ENCODE measurements at regions not wholly inside any gene's neighbourhood (a gene's known extent, or its start where the extent isn't known, plus 50 kb on each side); places are given as distances from the start of the nearest gene placed in this dataset.

GRCh38 chr7:136079066-136079465 lies 101.9 kb upstream of the MTPN start:
- no peak overlapping the region for H2BK12ac ChIP-seq (ENCODE audit: low read depth, low read length)
- TF ChIP-seq E2F6 (IDR thresholded peaks at IDR 0.05) = no peak
- no peak for TF ChIP-seq JUND (IDR thresholded peaks at IDR 0.05; ENCODE audit: low read length)
- TF ChIP-seq HDAC6 (IDR thresholded peaks at IDR 0.05; ENCODE audit: low read depth, low read length) = no peak
- TF ChIP-seq JUN (IDR thresholded peaks at IDR 0.05; ENCODE audit: low read depth, low read length) = no peak
- TF ChIP-seq RAD21 (IDR thresholded peaks at IDR 0.05 in 1 of 2, conservative IDR thresholded peaks at IDR 0.05 in 1 of 2; ENCODE audit: low read depth in 2 of 2, low read length in 2 of 2) = no peak
- H3K27me3 ChIP-seq (replicated peaks in 1 of 4; ENCODE audit: control insufficient read depth in 3 of 4, extremely low read depth in 1 of 4, insufficient read depth in 3 of 4, low read length in 3 of 4) = no peaks in the 10 kb centered on the region
- H4K20me1 ChIP-seq (replicated peaks in 1 of 2; ENCODE audit: control insufficient read depth in 1 of 2, insufficient read depth in 2 of 2, low read length in 2 of 2) = no peaks in the 10 kb centered on the region
- no peaks in the 10 kb centered on the region for H3K4me1 ChIP-seq (replicated peaks in 1 of 4; ENCODE audit: control insufficient read depth in 3 of 4, insufficient read depth in 4 of 4, low read length in 3 of 4)
- FAIRE-seq (no peak), DNase-seq (ENCODE audit: low read depth in 1 of 2, low spot score in 2 of 2) (no peak)
- no peak overlapping the region for H3K18ac ChIP-seq (ENCODE audit: extremely low read depth, low read length)
- no peaks in the 10 kb centered on the region for H3K36me3 ChIP-seq (ENCODE audit: control insufficient read depth in 2 of 4, insufficient read depth in 4 of 4, low read length in 3 of 4)
- H4K8ac ChIP-seq (ENCODE audit: extremely low read depth, insufficient read depth, low read length) = no peak overlapping the region
- POLR2A ChIA-PET (ENCODE audit: partially characterized antibody) = no interaction called here
- no peak overlapping the region for H3K14ac ChIP-seq (ENCODE audit: insufficient read length)
- 97% methylated on average over 1 of the region's 1 CpG; no CpG with 5 or more reads in 1 of the 2 experiments for WGBS, 2 experiments (ENCODE audit: extremely low coverage in 1 of 2, insufficient coverage in 1 of 2, insufficient read length in 1 of 2, insufficient replicate concordance in 2 of 2, low coverage in 1 of 2, low lambda C conversion rate in 2 of 2, missing lambda C conversion rate in 1 of 2)
- H4K91ac ChIP-seq (replicated peaks; ENCODE audit: insufficient read length, low read length) = no peak overlapping the region
- H3K79me1 ChIP-seq (ENCODE audit: low read depth, low read length) = no peaks in the 10 kb centered on the region
- H2BK120ac ChIP-seq (replicated peaks; ENCODE audit: low read depth, low read length) = no peak overlapping the region
- H2AFZ ChIP-seq (ENCODE audit: low read length) = no peak overlapping the region
- no peak overlapping the region for H2BK20ac ChIP-seq (ENCODE audit: low read length)
- H3K9ac ChIP-seq (replicated peaks in 1 of 4; ENCODE audit: extremely low read depth in 1 of 4, low read depth in 3 of 4, low read length in 3 of 4) = no peak overlapping the region
- no peak overlapping the region for H3K4ac ChIP-seq (replicated peaks; ENCODE audit: insufficient read length, low read depth, low read length)
- no peak overlapping the region for H2BK15ac ChIP-seq (ENCODE audit: low read length)
- H4K5ac ChIP-seq (ENCODE audit: insufficient read length, low read depth, low read length) = no peak overlapping the region
- CTCF ChIA-PET (ENCODE audit: partially characterized antibody) = interaction anchor here (1.2 kb wide), 1 partner anchor 16 kb away, joined by 3 read pairs; no protein-coding TSS in a partner anchor
- no peak overlapping the region for H3K56ac ChIP-seq (replicated peaks; ENCODE audit: insufficient read length, low read depth, low read length)
- no peaks in the 10 kb centered on the region for H3K23me2 ChIP-seq (ENCODE audit: low read depth, low read length)
- H3K9me3 ChIP-seq (ENCODE audit: insufficient read depth in 2 of 2, low read depth in 1 of 2, low read length in 1 of 2) = no peaks in the 10 kb centered on the region
- H2AK5ac ChIP-seq (ENCODE audit: low read depth, low read length) = no peak overlapping the region
- H3K23ac ChIP-seq (ENCODE audit: insufficient read length) = no peak overlapping the region
- H3K4me3 ChIP-seq (ENCODE audit: extremely low read depth in 1 of 4, insufficient read depth in 2 of 4, low read depth in 3 of 4, low read length in 4 of 4) = no peak overlapping the region
- H3K79me2 ChIP-seq (ENCODE audit: control insufficient read depth in 1 of 2, insufficient read depth in 2 of 2, low read length in 2 of 2) = no peaks in the 10 kb centered on the region
- H3K27ac ChIP-seq (ENCODE audit: low read depth, low read length) = no peak overlapping the region
- H2BK5ac ChIP-seq (ENCODE audit: low read depth, low read length) = no peak overlapping the region
- no peak overlapping the region for H3K4me2 ChIP-seq (ENCODE audit: insufficient read depth in 1 of 2, low read depth in 2 of 2, low read length in 2 of 2)
